GM23338 (cell line): ENCODE measurements at regions not wholly inside any gene's neighbourhood (a gene's known extent, or its start where the extent isn't known, plus 50 kb on each side); places are given as distances from the start of the nearest gene placed in this dataset.

Source experiments
- CREB1 ChIP-seq: fragments of 250-450 bp; sonication (Bioruptor Pico); IDR thresholded peaks from 2 replicates; pipeline ENCODE4 v1.5.0; 2020; ENCODE audit warnings: low read depth, mild to moderate bottlenecking, moderate library complexity
- CTCF ChIP-seq, 2 experiments: fragments of 200-600 bp in 1 of 2; sonication (generic) in 1 of 2; conservative IDR thresholded peaks; 2 replicates each; pipeline versions ENCODE4 v1.5.1 to v1.6.1; 2016 to 2017; ENCODE audit warnings: antibody characterized with exemption in 2 of 2, low read depth in 2 of 2, mild to moderate bottlenecking in 2 of 2, moderate library complexity in 1 of 2
- EZH2 ChIP-seq: fragments of 200-600 bp; sonication (generic); IDR thresholded peaks from one replicate; pipeline ENCODE4 v1.8.0; 2017; ENCODE audit warnings: antibody characterized with exemption, mild to moderate bottlenecking, low read depth; ENCODE audit not compliant: unreplicated experiment
- JUNB ChIP-seq: IDR thresholded peaks from one replicate; pipeline ENCODE4 v1.6.1; 2016; ENCODE audit warnings: antibody characterized with exemption; ENCODE audit not compliant: unreplicated experiment
- POLR2AphosphoS5 ChIP-seq: IDR thresholded peaks from 2 replicates; pipeline ENCODE4 v1.6.1; 2016; ENCODE audit warnings: antibody characterized with exemption, low read depth
- REST ChIP-seq: IDR thresholded peaks from one replicate; pipeline ENCODE4 v1.6.1; 2018; ENCODE audit warnings: antibody characterized with exemption; ENCODE audit not compliant: unreplicated experiment
- ZNF114 ChIP-seq: fragments of 250-450 bp; sonication (Bioruptor Pico); IDR thresholded peaks from 2 replicates; pipeline ENCODE4 v1.5.0; 2020; ENCODE audit warnings: mild to moderate bottlenecking, moderate library complexity

DNA sequence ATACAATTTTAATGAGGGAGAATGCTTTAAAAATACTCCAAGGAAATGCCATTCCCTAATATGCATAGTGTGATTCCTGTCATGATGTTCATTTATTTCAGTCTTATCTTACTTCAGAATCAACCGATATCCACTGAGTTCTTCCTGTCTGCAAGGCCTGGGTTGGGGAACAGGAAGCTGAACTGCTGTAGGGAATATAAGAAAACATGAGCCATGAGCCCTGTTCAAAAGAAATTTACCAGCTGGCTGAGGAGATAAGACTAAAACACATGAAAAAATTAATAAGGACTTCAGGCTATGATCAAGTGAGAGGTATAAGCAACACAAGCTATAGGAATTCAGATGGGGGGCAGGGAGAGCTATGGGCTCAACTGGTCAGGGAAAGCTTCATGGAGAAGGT, 184.7 kb downstream of the PLPP4 start:
- TF ChIP-seq CTCF (conservative IDR thresholded peaks at IDR 0.05; ENCODE audit: low read depth in 2 of 2) (no peak), EZH2 (no peak), REST (no peak), CREB1 (no peak), POLR2AphosphoS5 (no peak), JUNB (no peak), ZNF114 (CRISPR knock-in tag) (no peak)
